Epithelial cell of proximal tubule (primary cell): ENCODE measurements at regions not wholly inside any gene's neighbourhood (a gene's known extent, or its start where the extent isn't known, plus 50 kb on each side); places are given as distances from the start of the nearest gene placed in this dataset.

Experiments
- DNase-seq: peaks from one replicate; pipeline ENCODE4 v3.0.0-alpha.2; 2011; ENCODE audit warnings: low read depth
- H3K4me3 ChIP-seq: 2 replicates; pipeline ENCODE4 v1.5.1; 2011; ENCODE audit warnings: low read depth, mild to moderate bottlenecking, low read length
- TF ChIP-seq, protein P1 (sequence below): conservative IDR thresholded peaks from 2 replicates; pipeline ENCODE4 v1.5.1; 2012; ENCODE audit warnings: low read depth, mild to moderate bottlenecking, low read length

DNA sequence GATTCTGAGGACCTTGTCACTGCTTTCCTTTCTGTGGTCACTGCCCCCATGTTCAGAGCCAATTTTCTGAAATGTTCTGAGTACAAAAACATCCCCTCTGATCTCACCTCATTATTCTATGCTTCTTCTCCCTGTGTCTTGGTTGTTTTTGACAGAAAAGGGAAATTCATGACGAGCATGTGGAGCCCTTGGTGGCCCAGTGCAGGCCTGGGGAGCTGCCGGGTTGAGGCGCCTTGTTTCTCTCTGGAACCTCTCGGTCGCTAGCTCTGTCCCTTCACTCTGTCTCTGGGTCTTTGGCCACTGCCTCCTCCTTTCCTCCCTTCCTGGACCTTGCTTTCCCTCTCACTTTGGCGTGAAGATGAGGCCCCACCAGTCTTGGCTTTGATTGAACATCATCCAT lies 63.0 kb upstream of the THY1 start:
- DNase-seq, result no peak
- H3K4me3 ChIP-seq, result no peak overlapping the region
- TF ChIP-seq, protein P1, sequence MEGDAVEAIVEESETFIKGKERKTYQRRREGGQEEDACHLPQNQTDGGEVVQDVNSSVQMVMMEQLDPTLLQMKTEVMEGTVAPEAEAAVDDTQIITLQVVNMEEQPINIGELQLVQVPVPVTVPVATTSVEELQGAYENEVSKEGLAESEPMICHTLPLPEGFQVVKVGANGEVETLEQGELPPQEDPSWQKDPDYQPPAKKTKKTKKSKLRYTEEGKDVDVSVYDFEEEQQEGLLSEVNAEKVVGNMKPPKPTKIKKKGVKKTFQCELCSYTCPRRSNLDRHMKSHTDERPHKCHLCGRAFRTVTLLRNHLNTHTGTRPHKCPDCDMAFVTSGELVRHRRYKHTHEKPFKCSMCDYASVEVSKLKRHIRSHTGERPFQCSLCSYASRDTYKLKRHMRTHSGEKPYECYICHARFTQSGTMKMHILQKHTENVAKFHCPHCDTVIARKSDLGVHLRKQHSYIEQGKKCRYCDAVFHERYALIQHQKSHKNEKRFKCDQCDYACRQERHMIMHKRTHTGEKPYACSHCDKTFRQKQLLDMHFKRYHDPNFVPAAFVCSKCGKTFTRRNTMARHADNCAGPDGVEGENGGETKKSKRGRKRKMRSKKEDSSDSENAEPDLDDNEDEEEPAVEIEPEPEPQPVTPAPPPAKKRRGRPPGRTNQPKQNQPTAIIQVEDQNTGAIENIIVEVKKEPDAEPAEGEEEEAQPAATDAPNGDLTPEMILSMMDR, result no peak

DNA sequence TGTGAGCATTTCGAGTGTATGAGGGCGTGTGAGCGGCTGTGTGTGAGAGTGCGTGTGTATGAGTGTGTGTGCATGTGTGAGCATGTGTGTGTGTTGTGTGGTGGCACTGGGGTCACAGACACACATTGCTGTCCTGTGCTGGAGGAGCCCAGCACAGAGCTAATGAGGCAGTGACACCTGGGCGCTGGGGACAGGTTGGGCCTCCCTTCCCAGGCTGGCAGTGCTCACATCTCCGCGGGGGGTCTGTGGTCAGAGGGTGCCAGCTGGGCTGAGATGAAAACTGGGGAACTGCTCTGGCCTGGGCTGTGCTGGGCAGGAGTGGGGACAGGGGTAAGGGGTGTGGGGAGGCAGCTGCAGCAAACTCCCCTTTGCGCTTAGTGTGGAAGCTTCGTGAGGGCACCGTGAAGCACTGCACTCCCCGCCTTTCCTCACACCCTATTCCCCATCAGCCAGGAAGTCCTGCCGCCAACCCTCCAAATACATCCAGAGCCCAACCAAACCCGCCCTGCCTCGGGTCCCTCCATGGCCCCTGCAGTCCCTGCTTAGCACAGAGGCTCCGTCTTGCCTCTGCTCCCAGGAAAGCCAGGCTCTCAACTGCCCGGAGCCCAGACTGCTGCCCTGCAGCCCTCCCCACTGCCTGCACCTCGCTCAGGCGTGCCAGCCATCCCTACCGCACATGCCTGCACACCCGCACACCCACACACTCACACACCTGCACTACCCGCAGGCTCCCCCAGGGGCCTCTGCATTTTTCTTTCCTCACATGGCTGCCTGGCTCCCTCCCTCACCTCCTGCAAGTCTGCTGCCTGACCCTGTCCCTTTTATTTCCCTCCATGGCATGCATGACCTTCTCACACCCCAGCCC lies 62.0 kb upstream of the THY1 start:
- no peak overlapping the region for H3K4me3 ChIP-seq
- DNase-seq, result no peak
- TF ChIP-seq, protein P1, result peak; percentile 26

DNA sequence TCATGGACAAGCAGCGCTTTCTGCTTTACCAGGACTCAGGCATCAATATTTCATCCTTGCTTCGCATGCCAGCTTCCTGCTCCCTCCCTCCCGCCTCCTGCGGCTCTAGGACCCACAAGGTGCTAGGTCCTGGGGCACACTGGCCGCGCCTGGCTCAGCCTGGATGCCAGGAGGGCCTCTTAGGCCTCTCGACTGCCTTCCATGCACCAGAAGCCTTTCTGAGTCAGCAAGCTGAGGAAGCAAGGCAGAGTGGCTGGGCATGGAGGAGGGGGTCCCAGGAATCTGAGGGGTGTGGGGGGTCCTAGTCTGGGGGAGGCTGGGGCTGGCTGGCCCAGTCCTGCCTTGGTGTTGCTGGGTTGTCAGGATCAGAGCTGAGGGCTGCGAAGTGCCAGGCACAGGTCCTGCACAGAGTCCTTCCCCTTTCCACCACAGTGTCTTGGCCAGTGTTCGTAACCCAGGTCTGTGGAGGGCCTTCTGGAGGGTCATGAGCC lies 61.0 kb upstream of the THY1 start:
- TF ChIP-seq, protein P1, result no peak
- no peak for DNase-seq

DNA sequence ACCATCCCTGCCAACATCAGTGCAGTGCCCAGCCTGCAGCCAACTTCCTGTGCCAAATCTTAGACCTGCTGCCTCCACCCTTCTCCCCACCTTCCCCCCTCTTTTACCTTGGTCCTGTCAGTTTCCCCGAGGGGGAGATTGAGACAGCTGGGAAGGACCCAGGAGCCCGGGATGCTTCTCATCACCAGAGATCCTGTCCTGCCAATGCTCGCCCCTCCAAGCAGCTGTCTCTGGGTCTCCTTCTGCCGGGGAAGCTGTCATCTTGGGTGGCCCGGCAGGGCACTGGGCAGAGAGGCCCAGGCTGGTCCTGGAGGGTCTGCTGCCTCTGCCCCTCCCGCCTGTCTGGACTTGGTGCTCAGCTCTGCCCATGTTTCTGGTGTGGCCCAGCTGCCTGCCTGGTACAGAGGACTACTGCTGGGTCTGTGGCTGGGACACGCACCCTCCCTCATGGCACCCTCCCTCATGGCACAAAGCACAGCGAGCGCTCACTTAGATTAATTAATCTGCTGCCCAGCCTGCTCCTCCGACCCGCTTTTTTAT lies 60.4 kb upstream of the THY1 start:
- TF ChIP-seq, protein P1, result no peak
- no peak for DNase-seq
- H3K4me3 ChIP-seq, result no peak overlapping the region

More for the DNA sequence above, 61.0 kb upstream of the THY1 start:
- no peak overlapping the region for H3K4me3 ChIP-seq

DNA sequence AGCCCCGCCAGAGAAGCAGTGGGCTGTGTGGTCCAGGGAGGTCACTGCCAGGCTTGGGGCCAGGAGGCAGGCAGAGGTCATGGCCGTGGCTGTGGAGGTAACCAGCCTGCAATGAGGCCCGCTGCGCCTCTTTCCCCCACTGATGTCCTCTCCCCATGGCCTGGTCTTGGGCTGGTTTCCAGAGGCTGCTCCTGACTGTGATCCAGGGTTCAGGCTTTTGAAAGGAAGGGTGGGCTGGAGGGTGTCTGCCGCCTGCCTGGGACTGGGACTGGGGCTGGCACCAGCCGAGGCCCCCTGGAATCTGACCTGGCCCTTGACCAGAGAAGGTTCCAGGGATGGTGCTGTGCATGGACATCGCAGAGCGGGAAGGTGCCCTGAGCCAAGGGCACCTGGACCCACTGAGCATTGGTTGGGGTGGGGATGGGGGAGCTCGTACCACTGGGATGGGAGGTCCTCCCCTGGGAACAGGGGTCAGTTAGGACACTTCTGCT lies 59.6 kb upstream of the THY1 start:
- TF ChIP-seq, protein P1, result no peak
- H3K4me3 ChIP-seq, result no peak overlapping the region
- no peak for DNase-seq

DNA sequence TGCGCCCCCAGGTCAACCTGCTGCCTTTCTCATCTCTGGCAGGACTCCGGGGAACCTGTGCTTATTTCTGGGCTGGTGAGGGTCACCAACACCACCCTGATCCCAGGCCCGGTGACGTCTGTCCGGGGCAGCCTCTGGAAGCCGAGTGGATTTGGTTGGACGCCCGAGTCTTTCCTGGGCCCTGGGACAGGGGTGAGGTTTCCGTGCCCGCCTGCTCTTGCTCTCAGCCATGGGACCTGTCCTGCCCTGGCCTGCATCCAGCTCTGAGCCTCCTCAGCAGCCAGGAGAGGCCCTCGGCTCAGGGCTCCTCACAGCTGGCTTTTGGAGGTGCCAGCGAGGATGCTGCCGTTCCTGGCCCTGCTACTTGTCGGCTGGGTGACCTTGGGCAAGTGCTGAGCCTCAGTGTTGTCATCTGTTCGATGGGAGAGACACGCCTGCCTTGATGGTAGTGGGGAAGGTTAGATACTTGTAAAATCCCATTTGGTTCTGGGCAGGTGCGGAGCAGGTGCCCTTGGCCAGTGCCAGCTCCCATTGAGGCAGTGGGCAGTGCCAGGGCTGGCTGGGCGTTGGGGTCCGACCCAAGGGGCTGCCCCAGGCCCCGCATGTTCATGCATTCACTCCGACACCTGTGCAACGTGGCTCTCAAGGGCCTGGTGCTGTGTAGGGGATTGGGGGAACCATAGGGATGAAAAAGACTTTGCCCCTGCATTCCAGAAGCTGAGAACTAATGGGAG lies 58.9 kb upstream of the THY1 start:
- peak overlapping the region; percentile 3 for H3K4me3 ChIP-seq
- no peak for DNase-seq
- TF ChIP-seq, protein P1, result no peak
